DOHH2 (cell line): ENCODE measurements at regions not wholly inside any gene's neighbourhood (a gene's known extent, or its start where the extent isn't known, plus 50 kb on each side); places are given as distances from the start of the nearest gene placed in this dataset.

Source experiments
- CTCF ChIP-seq: fragments of 200-600 bp; sonication (generic); IDR thresholded peaks from one replicate; pipeline ENCODE4 v1.5.1; 2014; ENCODE audit warnings: antibody characterized with exemption, mild to moderate bottlenecking, low read depth, low read length; ENCODE audit not compliant: poor library complexity, severe bottlenecking
- EZH2phosphoT487 ChIP-seq: fragments of 200-600 bp; sonication (generic); IDR thresholded peaks from 2 replicates; pipeline ENCODE4 v1.6.1; 2017; ENCODE audit warnings: borderline replicate concordance, mild to moderate bottlenecking, antibody characterized with exemption, low read length, moderate library complexity, mixed read lengths

- TF ChIP-seq CTCF (no peak), EZH2phosphoT487 (no peak)
These were observed 811.4 kb upstream of the TMEM132C start for GRCh38 chr12:127455347-127456265.
